ENCODE measurements at regions not wholly inside any gene's neighbourhood (a gene's known extent, or its start where the extent isn't known, plus 50 kb on each side); places are given as distances from the start of the nearest gene placed in this dataset.

GRCh38 chr14:53875324-53875897, 81.2 kb downstream of the BMP4 start:
- H3K36me3 ChIP-seq (ENCODE audit: control insufficient read depth, insufficient read depth, low read length), result no peaks in the 10 kb centered on the region
- H3K9me3 ChIP-seq (ENCODE audit: control insufficient read depth, low read length), result no peaks in the 10 kb centered on the region

GRCh38 chr14:53874704-53875103, 81.9 kb downstream of the BMP4 start:
- H3K27me3 ChIP-seq (ENCODE audit: control insufficient read depth, insufficient read depth, low read length), result no peaks in the 10 kb centered on the region
- no peaks in the 10 kb centered on the region for H3K36me3 ChIP-seq (ENCODE audit: control insufficient read depth, insufficient read depth, low read length)
- H2AFZ ChIP-seq, result no peak overlapping the region
- TF ChIP-seq CTCF (IDR thresholded peaks at IDR 0.05), result no peak
- H3K9ac ChIP-seq, result no peak overlapping the region
- no peaks in the 10 kb centered on the region for H3K4me1 ChIP-seq
- H3K4me3 ChIP-seq (ENCODE audit: low read depth, low read length), result no peak overlapping the region
- no peak overlapping the region for H3K4me2 ChIP-seq (ENCODE audit: low read length)
- H3K27ac ChIP-seq, result no peak overlapping the region
- H3K79me2 ChIP-seq, result no peaks in the 10 kb centered on the region
- no peaks in the 10 kb centered on the region for H3K9me3 ChIP-seq (ENCODE audit: control insufficient read depth, low read length)

More at GRCh38 chr14:53875324-53875897, 81.2 kb downstream of the BMP4 start:
- Histone ChIP-seq H3K27ac (no peak overlapping the region), H2AFZ (no peak overlapping the region), H3K4me2 (ENCODE audit: low read length) (no peak overlapping the region), H3K79me2 (no peaks in the 10 kb centered on the region), H3K4me1 (no peaks in the 10 kb centered on the region), H3K9ac (no peak overlapping the region), H3K4me3 (ENCODE audit: low read depth, low read length) (no peak overlapping the region), H3K27me3 (ENCODE audit: control insufficient read depth, insufficient read depth, low read length) (no peaks in the 10 kb centered on the region)
- TF ChIP-seq CTCF (IDR thresholded peaks at IDR 0.05), result no peak

- H3K9me3 ChIP-seq (ENCODE audit: control insufficient read depth, low read length), result no peaks in the 10 kb centered on the region
- H3K27ac ChIP-seq, result no peak overlapping the region
- no peaks in the 10 kb centered on the region for H3K36me3 ChIP-seq (ENCODE audit: control insufficient read depth, insufficient read depth, low read length)
- no peak overlapping the region for H3K9ac ChIP-seq
- no peaks in the 10 kb centered on the region for H3K4me1 ChIP-seq
- TF ChIP-seq CTCF (IDR thresholded peaks at IDR 0.05), result no peak
- no peaks in the 10 kb centered on the region for H3K79me2 ChIP-seq
- H3K4me3 ChIP-seq (ENCODE audit: low read depth, low read length), result no peak overlapping the region
- no peak overlapping the region for H2AFZ ChIP-seq
- no peaks in the 10 kb centered on the region for H3K27me3 ChIP-seq (ENCODE audit: control insufficient read depth, insufficient read depth, low read length)
- H3K4me2 ChIP-seq (ENCODE audit: low read length), result no peak overlapping the region
Observed at GRCh38 chr14:53872681-53873089, 83.9 kb downstream of the BMP4 start.

DNA sequence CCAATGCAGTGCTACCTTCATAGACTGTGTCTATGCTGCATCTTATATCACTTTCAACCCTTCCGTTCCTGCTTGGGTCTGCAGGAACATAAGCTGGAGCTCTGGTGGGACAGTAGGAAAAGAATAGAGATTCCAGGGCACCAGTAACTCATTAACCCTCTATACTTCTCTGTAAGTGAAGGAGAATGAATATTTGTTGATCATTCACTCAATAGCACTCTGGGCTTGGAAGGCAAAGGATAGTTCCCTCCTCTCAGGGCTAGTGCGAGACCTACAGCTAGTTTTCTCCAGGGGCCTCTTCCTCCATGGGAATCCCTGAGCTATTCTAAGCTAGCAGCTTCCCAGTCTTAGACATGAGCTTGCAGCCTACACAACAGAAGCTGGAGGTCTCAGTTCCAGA, 84.7 kb downstream of the BMP4 start:
- no peak for TF ChIP-seq CTCF (IDR thresholded peaks at IDR 0.05)
- H3K79me2 ChIP-seq, result no peaks in the 10 kb centered on the region
- no peak overlapping the region for H3K27ac ChIP-seq

DNA sequence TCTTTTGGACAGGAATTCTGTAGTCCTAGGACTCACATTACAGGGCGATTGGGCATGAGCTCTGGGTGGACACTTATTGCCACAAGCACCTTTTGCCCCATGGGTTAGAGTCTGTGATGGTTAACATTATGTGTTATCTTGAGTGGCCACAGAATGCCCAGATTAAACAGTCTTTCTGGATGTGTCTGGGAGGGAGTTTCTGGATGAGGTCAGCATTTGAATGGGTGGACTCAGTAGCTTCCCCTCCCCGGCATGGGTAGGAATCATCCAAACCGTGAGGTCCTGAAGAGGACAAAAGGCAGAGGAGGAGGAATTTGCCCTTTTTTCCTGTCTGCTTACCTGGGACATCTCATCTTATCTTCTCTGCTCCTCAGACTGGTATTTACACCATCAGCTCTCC, 85.6 kb downstream of the BMP4 start:
- H2AFZ ChIP-seq, result no peak overlapping the region
- no peaks in the 10 kb centered on the region for H3K79me2 ChIP-seq
- no peak overlapping the region for H3K4me2 ChIP-seq (ENCODE audit: low read length)
- no peaks in the 10 kb centered on the region for H3K27me3 ChIP-seq (ENCODE audit: control insufficient read depth, insufficient read depth, low read length)
- no peak for TF ChIP-seq CTCF (IDR thresholded peaks at IDR 0.05)
- H3K36me3 ChIP-seq (ENCODE audit: control insufficient read depth, insufficient read depth, low read length), result no peaks in the 10 kb centered on the region
- H3K4me3 ChIP-seq (ENCODE audit: low read depth, low read length), result no peak overlapping the region
- no peaks in the 10 kb centered on the region for H3K4me1 ChIP-seq
- H3K27ac ChIP-seq, result no peak overlapping the region
- no peaks in the 10 kb centered on the region for H3K9me3 ChIP-seq (ENCODE audit: control insufficient read depth, low read length)
- no peak overlapping the region for H3K9ac ChIP-seq

More for the DNA sequence above, 84.7 kb downstream of the BMP4 start:
- Histone ChIP-seq H3K27me3 (ENCODE audit: control insufficient read depth, insufficient read depth, low read length) (no peaks in the 10 kb centered on the region), H3K9ac (no peak overlapping the region), H3K4me2 (ENCODE audit: low read length) (no peak overlapping the region), H3K4me3 (ENCODE audit: low read depth, low read length) (no peak overlapping the region), H3K36me3 (ENCODE audit: control insufficient read depth, insufficient read depth, low read length) (no peaks in the 10 kb centered on the region), H2AFZ (no peak overlapping the region), H3K9me3 (ENCODE audit: control insufficient read depth, low read length) (no peaks in the 10 kb centered on the region), H3K4me1 (no peaks in the 10 kb centered on the region)
